Endodermal cell (in vitro differentiated cells): ENCODE measurements at regions not wholly inside any gene's neighbourhood (a gene's known extent, or its start where the extent isn't known, plus 50 kb on each side); places are given as distances from the start of the nearest gene placed in this dataset.
"Not testable (repeated sequence)": the region's sequence is repeated elsewhere in the genome, so short reads cannot be mapped to it uniquely, and the experiment has no call there.

Experiments
- DNase-seq: peaks from one replicate; pipeline ENCODE4 v3.0.0-alpha.2; 2017
- H3K27ac ChIP-seq: 2 replicates; pipeline ENCODE4 v1.5.1; 2013; ENCODE audit warnings: mild to moderate bottlenecking, low read depth, low read length, moderate library complexity
- H3K27me3 ChIP-seq: 2 replicates; pipeline ENCODE4 v1.6.1; 2013; ENCODE audit warnings: mild to moderate bottlenecking, low read length, moderate library complexity; ENCODE audit not compliant: insufficient read depth, control insufficient read depth, poor library complexity, severe bottlenecking
- H3K36me3 ChIP-seq: 2 replicates; pipeline ENCODE4 v1.7.0; 2013; ENCODE audit warnings: mild to moderate bottlenecking, low read length, moderate library complexity; ENCODE audit not compliant: control insufficient read depth, insufficient read depth
- H3K4me1 ChIP-seq: one replicate; pipeline ENCODE4 v1.7.0; 2013; ENCODE audit warnings: low read length; ENCODE audit not compliant: control insufficient read depth, insufficient read depth
- H3K4me3 ChIP-seq: 2 replicates; pipeline ENCODE4 v1.5.1; 2013; ENCODE audit warnings: mild to moderate bottlenecking, low read length, moderate library complexity
- H3K9ac ChIP-seq: 2 replicates; pipeline ENCODE4 v1.6.1; 2013; ENCODE audit warnings: mild to moderate bottlenecking, low read length, moderate library complexity; ENCODE audit not compliant: poor library complexity, severe bottlenecking; ENCODE audit errors: extremely low read depth
- H3K9me3 ChIP-seq: 2 replicates; pipeline ENCODE4 v1.6.1; 2013; ENCODE audit warnings: mild to moderate bottlenecking, low read length, moderate library complexity; ENCODE audit not compliant: control insufficient read depth
- H3K27ac Mint-ChIP-seq: 2 replicates; pipeline ENCODE4 v1.8.0; 2020; ENCODE audit warnings: mixed read lengths
- H3K27me3 Mint-ChIP-seq: 2 replicates; pipeline ENCODE4 v1.8.0; 2021; ENCODE audit warnings: mild to moderate bottlenecking, mixed read lengths; ENCODE audit not compliant: insufficient read depth
- H3K36me3 Mint-ChIP-seq: 2 replicates; pipeline ENCODE4 v1.8.0; 2020; ENCODE audit warnings: low read depth, mixed read lengths
- H3K4me1 Mint-ChIP-seq: 2 replicates; pipeline ENCODE4 v1.8.0; 2020; ENCODE audit warnings: mixed read lengths
- H3K4me3 Mint-ChIP-seq: 2 replicates; pipeline ENCODE4 v1.8.0; 2020; ENCODE audit warnings: mild to moderate bottlenecking, moderate library complexity, mixed read lengths
- H3K9me3 Mint-ChIP-seq: 2 replicates; pipeline ENCODE4 v1.8.0; 2020; ENCODE audit warnings: mild to moderate bottlenecking, mixed read lengths
- CTCF ChIP-seq: fragments of 200-600 bp; sonication (generic); conservative IDR thresholded peaks from 2 replicates; pipeline ENCODE4 v1.5.0; 2021; ENCODE audit warnings: antibody characterized with exemption, mild to moderate bottlenecking
- WGBS, 2 experiments: methylation state at CpG; one replicate each; pipeline versions ENCODE4 v1.1.5 to v1.1.7; 2013; ENCODE audit warnings: missing lambda C conversion rate in 2 of 2, mixed read lengths in 1 of 2; ENCODE audit not compliant: insufficient coverage in 1 of 2, insufficient read length in 1 of 2; 5-methylcytosine and 5-hydroxymethylcytosine counted together

- Mint-ChIP-seq H3K36me3 (no peaks in the 10 kb centered on the region), H3K27me3 (no peaks in the 10 kb centered on the region), H3K27ac (no peak overlapping the region), H3K9me3 (peaks cover 100% of the 10 kb centered on the region), H3K4me3 (no peak overlapping the region), H3K4me1 (no peaks in the 10 kb centered on the region)
- Histone ChIP-seq H3K4me3 (no peak overlapping the region), H3K9ac (no peak overlapping the region), H3K4me1 (no peaks in the 10 kb centered on the region), H3K27ac (no peak overlapping the region), H3K27me3 (no peaks in the 10 kb centered on the region), H3K9me3 (peaks cover 88% of the 10 kb centered on the region), H3K36me3 (no peaks in the 10 kb centered on the region)
- DNase-seq, result no peak
- WGBS, 2 experiments, result 78 to 82% methylated on average over 1 to 3 of the region's 3 CpGs
- no peak for TF ChIP-seq CTCF
Measured at GRCh38 chr19:27716922-27717321, 1496.0 kb downstream of the UQCRFS1 start.

- Histone ChIP-seq H3K36me3 (no peaks in the 10 kb centered on the region), H3K9ac (no peak overlapping the region), H3K27me3 (no peaks in the 10 kb centered on the region), H3K27ac (no peak overlapping the region), H3K4me3 (no peak overlapping the region), H3K4me1 (no peaks in the 10 kb centered on the region), H3K9me3 (peaks cover 85% of the 10 kb centered on the region)
- H3K4me1 Mint-ChIP-seq, result no peaks in the 10 kb centered on the region
- TF ChIP-seq CTCF, result no peak
- H3K27ac Mint-ChIP-seq, result no peak overlapping the region
- H3K27me3 Mint-ChIP-seq, result no peaks in the 10 kb centered on the region
- no peak overlapping the region for H3K4me3 Mint-ChIP-seq
- 78 to 83% methylated on average over 1 to 2 of the region's 2 CpGs for WGBS, 2 experiments
- H3K36me3 Mint-ChIP-seq, result no peaks in the 10 kb centered on the region
- DNase-seq, result no peak
- peaks cover 100% of the 10 kb centered on the region for H3K9me3 Mint-ChIP-seq
Measured at GRCh38 chr19:27714857-27715256, 1498.1 kb downstream of the UQCRFS1 start.

DNA sequence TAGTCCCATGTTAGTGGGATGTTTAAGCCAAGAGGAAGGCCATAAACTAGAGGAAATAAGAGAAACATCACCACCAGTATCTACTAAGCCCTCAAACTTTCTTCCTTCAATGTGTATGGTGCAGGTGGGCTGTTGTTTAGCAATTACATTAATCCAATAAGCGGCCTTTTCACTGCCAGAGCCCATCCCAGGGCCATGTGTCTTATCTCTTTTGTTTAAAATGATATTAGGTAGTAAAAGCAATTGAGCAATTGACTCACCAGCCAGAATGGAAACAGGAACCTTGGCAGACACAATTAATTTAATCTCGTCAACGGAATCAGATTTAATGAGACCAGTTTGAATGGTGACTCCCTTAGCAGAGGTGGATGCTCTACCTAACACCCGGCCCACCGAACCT, 1503.5 kb downstream of the UQCRFS1 start:
- H3K36me3 Mint-ChIP-seq, result no peaks in the 10 kb centered on the region
- no peak overlapping the region for H3K27ac ChIP-seq
- H3K4me3 Mint-ChIP-seq, result no peak overlapping the region
- 81 to 90% methylated on average over 2 to 5 of the region's 5 CpGs for WGBS, 2 experiments
- H3K27ac Mint-ChIP-seq, result no peak overlapping the region
- no peaks in the 10 kb centered on the region for H3K4me1 ChIP-seq
- no peaks in the 10 kb centered on the region for H3K27me3 ChIP-seq
- H3K27me3 Mint-ChIP-seq, result no peaks in the 10 kb centered on the region
- no peak for TF ChIP-seq CTCF
- H3K9me3 Mint-ChIP-seq, result peaks cover 99% of the 10 kb centered on the region
- no peak overlapping the region for H3K4me3 ChIP-seq
- no peaks in the 10 kb centered on the region for H3K36me3 ChIP-seq
- DNase-seq, result no peak
- H3K9me3 ChIP-seq, result peaks cover 72% of the 10 kb centered on the region
- no peak overlapping the region for H3K9ac ChIP-seq
- no peaks in the 10 kb centered on the region for H3K4me1 Mint-ChIP-seq

DNA sequence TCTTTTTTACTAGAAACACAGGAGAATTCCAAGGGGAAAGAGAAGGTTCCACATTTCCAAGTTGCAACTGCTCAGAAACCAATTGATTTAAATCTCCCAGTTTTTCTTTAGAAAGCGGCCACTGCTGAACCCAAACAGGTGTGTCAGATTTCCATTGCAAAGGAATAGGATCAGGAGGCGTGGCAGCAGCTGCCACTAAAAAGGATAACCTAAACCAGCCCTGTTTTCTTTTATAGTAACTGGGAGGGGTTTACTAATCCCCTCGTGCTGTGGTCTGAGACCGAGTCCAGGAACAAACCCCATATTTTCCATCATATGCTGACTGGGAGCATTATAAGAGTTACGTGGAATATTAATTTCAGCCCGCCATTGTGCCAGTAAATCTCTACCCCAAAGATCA, 1504.0 kb downstream of the UQCRFS1 start:
- H3K4me3 ChIP-seq, DNase-seq, H3K4me1 Mint-ChIP-seq, H3K27me3 ChIP-seq, H3K36me3 Mint-ChIP-seq, H3K27me3 Mint-ChIP-seq, H3K27ac ChIP-seq, H3K27ac Mint-ChIP-seq, H3K4me3 Mint-ChIP-seq, H3K36me3 ChIP-seq, H3K9ac ChIP-seq, H3K4me1 ChIP-seq: not testable (repeated sequence)
- peaks cover 99% of the 10 kb centered on the region for H3K9me3 Mint-ChIP-seq
- WGBS, 2 experiments, result 88 to 93% methylated on average over 4 to 6 of the region's 6 CpGs
- peaks cover 69% of the 10 kb centered on the region for H3K9me3 ChIP-seq

GRCh38 chr19:27707026-27707425, 1505.9 kb downstream of the UQCRFS1 start:
- not testable (repeated sequence) for H3K27me3 Mint-ChIP-seq, H3K4me3 ChIP-seq, H3K4me1 Mint-ChIP-seq, H3K27me3 ChIP-seq, H3K9ac ChIP-seq, DNase-seq, H3K27ac ChIP-seq, H3K27ac Mint-ChIP-seq, H3K4me3 Mint-ChIP-seq, H3K36me3 ChIP-seq, H3K36me3 Mint-ChIP-seq, H3K4me1 ChIP-seq
- peaks cover 98% of the 10 kb centered on the region for H3K9me3 Mint-ChIP-seq
- peaks cover 67% of the 10 kb centered on the region for H3K9me3 ChIP-seq
- 88 to 100% methylated on average over 2 to 3 of the region's 3 CpGs for WGBS, 2 experiments
